Fibroblast of upper back skin (primary cell): ENCODE measurements at regions not wholly inside any gene's neighbourhood (a gene's known extent, or its start where the extent isn't known, plus 50 kb on each side); places are given as distances from the start of the nearest gene placed in this dataset.

ENCODE experiments used
- DNase-seq: peaks from one replicate; pipeline ENCODE4 v3.0.0-alpha.2; 2013

DNA sequence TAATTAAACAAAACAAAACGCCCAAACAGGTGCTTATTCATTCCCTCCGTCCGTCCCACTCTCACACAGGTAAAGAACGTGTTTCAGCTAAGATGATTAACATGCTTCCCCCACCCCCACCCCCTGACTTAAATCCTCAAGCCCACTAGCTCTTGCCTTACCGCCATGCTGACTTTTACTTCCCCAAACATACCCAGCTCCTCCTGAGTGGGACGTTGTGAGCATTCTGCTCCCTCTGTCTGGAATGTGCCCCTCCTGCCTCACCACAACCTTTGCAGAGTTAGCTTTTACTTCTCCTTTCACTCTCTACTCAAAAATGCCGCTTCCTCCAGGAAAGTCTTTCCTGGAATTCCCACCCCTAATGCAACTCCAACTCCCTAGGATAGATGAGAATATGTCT lies 774.0 kb upstream of the RBFOX1 start:
- DNase-seq = no peak

DNA sequence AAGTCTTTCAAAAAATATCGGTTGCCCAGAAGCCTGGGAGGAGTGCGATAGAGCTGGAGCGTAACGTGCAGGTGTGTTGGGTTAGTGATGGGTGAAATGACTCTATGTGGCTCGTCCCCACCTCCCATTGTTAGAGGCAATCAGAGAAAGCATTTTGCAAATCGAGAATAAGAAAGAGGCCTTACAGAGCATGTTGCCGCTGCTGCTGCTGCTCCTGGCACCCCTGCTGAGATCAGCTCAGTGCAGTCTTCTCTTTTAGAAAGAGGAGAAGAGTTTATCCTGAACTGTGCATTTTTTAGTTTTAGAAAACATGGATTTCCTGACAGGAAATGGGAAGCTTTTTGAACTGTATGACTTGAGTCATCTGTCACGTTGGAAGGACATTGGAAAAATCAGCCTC lies 774.5 kb upstream of the RBFOX1 start:
- DNase-seq = no peak

DNA sequence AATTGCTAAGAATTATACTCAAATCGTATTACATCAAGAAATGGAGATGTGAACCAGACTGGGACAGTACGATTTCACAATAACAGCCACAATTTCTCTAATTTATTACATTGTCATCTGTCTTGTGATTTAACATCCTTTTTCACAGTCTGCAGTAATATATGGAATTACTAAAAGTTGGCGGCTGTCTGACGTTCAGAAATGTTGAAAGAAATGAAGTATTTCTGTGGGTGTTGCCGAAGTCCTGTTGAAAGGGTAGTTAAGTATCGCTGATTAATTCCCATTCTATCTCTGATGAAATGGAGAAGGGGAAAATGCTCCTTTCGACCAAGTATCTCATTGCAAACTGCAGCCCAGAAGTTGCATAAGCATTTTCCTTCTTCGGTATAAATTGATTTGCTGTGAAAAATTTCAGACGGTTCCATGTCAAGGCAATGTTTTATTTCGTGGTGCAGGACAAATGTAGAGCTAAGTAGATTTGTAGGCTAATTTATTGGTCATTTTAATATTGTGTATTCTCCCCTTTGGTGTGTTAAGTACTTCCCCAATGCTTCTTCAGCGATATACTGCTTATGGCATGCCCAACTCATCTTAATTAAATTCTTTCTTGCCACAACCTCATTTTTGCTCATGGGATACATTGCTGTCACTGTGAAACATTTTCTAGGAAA lies 775.2 kb upstream of the RBFOX1 start:
- no peak for DNase-seq

- DNase-seq = no peak
Measured at GRCh38 chr16:6549415-6549814, 783.2 kb upstream of the RBFOX1 start.

- DNase-seq = no peak
Measured at GRCh38 chr16:6548507-6548906, 784.1 kb upstream of the RBFOX1 start.

- DNase-seq = no peak
Measured at GRCh38 chr16:6547131-6547530, 785.5 kb upstream of the RBFOX1 start.

- no peak for DNase-seq
Measured at GRCh38 chr16:6545329-6545728, 787.3 kb upstream of the RBFOX1 start.

GRCh38 chr16:6541267-6541666 lies 791.4 kb upstream of the RBFOX1 start:
- DNase-seq = no peak

GRCh38 chr16:6536411-6536810 lies 796.2 kb upstream of the RBFOX1 start:
- DNase-seq = no peak

GRCh38 chr16:6531067-6531466 lies 801.6 kb upstream of the RBFOX1 start:
- no peak for DNase-seq

- DNase-seq = no peak
Measured at GRCh38 chr16:6528217-6528616, 804.4 kb upstream of the RBFOX1 start.

DNA sequence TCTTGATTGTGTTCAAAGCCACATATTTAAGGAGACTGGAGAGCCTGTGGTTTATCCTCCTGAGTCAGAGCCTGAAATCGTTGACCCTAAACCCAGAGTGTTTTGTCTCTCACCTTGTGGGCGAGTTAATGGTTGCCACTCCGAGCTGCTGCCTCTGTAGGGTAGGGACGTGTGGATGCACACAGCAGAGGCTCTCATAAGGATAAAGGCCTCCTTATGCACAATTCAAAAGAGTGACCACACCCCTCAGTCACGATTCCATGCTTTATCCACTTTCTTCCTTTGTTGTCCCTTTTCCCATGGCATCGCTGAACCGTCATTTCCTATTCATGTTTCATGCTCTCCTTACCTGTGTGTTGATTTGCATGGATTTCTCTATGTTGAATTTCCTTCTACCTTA lies 805.0 kb upstream of the RBFOX1 start:
- DNase-seq = no peak

- DNase-seq = no peak
Measured at GRCh38 chr16:6524501-6524900, 808.1 kb upstream of the RBFOX1 start.

DNA sequence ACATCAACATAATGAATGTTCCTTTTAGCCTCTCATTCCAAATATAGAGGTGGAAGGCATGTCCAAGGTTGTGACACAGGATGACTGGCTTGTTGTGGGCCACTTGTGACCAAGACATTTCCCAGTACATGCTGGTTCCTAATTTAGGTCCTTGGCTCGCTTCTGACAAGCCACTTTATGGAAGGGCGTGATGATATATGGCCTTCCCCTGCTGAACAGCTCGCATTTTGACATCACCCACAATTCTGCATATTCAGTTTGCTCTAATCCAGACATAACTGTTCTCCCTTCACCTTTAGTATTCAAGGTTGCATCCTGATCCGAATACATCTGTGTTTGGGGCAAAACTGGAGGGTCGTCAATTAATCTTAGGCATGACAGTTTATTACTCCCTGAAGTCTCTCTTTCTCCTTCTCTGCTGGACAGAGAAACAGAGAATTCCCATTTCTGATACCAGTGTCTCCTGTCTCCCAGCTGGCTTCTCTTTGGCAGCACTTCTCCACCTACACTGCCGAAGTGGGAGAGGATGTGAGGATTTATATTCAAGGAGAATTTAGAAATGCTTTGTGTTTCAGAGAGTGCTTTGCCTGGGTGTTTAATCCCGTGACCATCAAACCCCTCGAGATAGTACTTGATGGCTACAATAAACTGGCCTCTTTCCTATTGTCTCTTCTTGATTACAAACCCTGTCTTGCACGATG lies 815.5 kb upstream of the RBFOX1 start:
- DNase-seq = no peak

DNA sequence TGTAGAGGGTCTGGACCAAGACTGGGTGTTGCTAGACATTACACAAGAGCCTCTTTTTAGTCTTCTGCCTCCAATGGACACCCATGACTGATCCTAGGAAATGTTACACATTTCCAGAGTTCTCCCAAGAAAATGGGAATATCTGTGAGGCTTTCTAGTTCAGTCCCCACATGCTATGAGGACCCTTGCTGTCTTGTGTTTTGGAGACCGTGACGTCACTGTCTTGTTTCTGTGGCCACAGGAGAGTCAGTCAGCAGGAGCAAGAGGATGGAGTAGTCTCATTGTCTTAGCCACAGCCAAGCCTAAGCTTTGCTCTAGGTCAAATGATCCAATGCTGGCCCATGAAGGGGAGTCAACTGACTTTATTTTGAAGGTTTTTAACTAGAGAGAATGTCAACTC lies 820.1 kb upstream of the RBFOX1 start:
- no peak for DNase-seq

- DNase-seq = no peak
Measured at GRCh38 chr16:6510261-6510660, 822.4 kb upstream of the RBFOX1 start.

DNA sequence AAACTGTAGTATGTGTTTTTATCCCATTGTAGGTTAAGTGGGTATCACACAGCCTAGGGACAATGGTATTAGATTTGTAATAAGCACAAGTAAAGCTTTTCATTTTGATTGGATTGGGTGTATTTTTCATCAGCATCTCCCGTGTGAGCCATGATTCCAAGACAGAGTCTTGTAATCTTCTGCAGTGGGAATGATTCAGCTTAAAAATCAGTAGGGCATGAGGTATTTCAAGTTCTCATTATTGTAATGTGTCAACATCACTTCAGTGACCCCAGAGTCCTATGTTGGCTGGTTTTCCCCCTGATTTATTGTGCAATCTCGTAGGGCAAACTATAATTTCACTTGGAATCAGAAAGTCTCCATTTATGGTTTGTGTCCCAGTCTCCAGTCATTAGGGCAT lies 833.2 kb upstream of the RBFOX1 start:
- DNase-seq = no peak

DNA sequence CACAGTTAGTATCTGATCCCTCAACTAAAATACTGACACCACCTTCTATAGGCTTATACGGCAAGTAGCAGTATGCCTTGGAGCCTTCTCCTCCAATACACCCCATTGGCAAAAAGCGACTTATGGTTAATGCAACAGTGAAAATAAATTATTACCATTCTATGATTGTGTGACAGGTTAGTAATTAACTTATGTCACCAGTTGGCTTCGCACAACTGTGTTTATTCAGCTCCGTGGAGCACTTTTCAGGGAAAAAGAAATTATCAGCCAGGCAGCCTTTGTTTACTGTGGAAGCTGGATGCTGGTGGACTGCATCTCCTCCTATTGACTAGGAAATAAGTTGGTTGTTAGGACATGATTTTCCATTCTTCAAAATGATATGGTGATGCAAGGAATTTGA lies 833.8 kb upstream of the RBFOX1 start:
- DNase-seq = no peak

GRCh38 chr16:6496996-6497395 lies 835.6 kb upstream of the RBFOX1 start:
- DNase-seq = no peak

GRCh38 chr16:6495486-6496210 lies 837.0 kb upstream of the RBFOX1 start:
- no peak for DNase-seq

- no peak for DNase-seq
Measured at GRCh38 chr16:6494716-6495115, 837.9 kb upstream of the RBFOX1 start.

DNA sequence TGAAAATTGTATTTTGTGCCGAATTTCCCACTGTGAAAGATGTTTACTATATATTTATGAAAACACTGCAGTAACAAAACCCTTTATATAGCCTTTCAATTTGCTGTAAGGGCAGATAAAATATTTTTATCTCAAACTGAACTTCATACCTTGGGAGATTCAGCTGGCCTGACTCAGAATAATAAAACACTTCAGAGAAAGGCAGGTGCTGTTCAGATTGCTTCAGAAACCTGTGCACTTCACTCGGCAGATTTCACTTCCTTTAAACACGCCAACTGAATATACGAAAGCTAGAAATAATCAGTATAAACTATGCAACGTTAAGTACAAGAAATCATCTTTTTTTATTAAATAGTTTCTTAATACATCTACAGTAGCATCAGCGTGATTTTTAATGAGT lies 839.1 kb upstream of the RBFOX1 start:
- no peak for DNase-seq

DNA sequence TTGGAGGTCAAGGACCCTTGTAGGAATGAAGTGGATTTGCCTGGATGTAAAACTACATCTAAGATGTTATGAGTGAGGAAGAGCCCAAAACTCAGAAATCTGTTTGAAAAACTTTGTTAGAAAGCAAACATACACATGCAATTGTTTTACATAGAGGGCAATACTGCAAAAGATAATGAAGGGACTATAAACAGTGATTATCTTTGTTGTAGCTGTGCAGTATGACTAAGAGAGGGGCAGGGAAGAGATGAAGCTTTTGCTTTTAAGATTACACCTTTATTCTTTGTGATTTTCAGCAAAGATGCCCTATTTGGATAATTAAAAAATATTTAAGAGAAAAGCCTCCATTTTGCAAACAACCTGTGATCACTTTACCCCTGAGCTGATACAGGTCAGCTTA lies 839.9 kb upstream of the RBFOX1 start:
- DNase-seq = no peak

- no peak for DNase-seq
Measured at GRCh38 chr16:6484935-6485334, 847.7 kb upstream of the RBFOX1 start.
